HG03460 (cell line): ENCODE measurements at regions not wholly inside any gene's neighbourhood (a gene's known extent, or its start where the extent isn't known, plus 50 kb on each side); places are given as distances from the start of the nearest gene placed in this dataset.

ENCODE experiments used
- ATAC-seq: cut with Tn5 transposase; IDR thresholded peaks from one replicate; pipeline ENCODE4 v1.9.1; 2021; ENCODE audit not compliant: unreplicated experiment

GRCh38 chr11:116567721-116568242 is 205.0 kb downstream of the BUD13 start:
- ATAC-seq: no peak

DNA sequence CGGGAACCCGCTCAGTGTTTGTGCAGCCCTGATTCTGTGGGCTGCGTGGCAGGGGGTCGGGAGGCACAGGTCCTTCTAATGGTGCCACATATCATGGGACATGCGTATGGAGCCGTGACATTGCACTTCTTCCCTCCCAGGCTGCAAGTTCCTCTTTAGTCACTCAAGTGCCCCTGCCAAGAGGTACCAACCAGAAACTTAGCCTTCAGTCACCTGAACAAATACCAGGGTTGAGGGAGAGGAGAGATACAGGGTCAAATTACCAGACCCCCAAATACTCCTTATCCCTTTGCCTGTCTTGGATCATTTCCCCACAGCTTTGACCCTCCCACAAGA is 209.1 kb downstream of the BUD13 start:
- no peak for ATAC-seq

DNA sequence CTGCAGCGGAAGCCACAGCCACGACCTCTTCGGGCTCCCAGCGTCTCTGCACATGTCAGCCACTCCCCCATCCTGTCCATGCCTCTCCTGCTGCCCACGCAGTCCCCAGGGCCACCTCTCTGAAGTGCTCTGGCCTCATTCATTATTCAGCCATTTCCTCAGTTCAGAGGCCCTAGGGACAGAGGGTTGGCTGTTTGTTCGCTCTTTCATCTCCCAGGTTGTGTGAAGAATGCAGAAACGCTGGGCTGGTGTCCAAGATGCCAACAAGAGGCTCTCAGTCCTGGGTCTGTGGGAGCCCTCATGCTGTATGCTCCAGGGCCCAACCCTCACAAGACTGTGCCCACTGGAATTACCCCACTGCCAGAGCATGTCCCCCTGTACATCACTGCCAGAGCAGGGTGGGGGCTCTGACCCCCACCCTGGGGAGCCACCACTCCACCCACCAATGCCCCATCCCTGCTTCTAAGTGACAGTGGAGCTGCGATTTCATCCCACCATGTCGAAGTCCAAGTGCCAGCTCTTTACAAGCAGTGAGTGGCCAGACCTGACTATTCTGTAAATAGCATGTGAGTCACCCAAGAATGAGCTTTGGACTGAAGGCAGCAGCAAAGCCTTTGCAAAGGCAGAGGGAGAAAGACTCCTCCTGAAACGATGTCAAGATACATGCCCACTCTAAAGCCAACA is 209.6 kb downstream of the BUD13 start:
- ATAC-seq: no peak

GRCh38 chr11:116560589-116560988 is 212.2 kb downstream of the BUD13 start:
- no peak for ATAC-seq

DNA sequence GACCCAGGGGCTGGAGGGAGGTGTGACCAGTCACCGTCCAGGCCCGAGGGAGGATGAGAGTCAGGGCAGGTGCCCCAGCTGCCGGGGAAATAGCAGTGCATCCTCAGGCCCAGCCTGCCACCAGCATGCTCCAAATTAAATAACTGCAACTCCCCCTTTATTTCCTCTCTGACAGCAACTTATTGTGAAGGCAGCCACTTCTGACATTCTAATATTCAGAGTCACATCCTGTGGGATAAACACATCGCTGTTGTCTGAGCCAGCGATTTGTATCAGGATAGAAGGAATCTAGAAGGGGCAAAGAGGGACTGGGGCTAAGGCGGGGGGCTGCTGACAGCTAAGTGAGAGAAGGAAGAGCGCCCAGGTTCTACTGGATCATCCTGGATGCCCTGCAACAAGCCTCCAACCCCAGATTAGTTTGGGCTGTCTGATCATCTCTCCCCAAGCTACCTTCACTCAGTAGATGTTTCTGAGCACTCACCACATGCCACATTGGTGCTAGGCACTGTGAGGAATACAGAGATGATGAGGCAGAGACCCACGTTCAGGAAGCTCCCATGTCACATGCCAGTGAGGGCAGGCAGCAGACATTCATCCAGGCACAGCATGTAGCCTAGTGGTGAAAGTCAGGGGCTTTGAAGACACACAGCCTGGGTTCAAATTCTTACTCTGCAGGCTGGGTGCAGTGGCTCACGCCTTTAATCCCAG is 214.1 kb downstream of the BUD13 start:
- no peak for ATAC-seq

DNA sequence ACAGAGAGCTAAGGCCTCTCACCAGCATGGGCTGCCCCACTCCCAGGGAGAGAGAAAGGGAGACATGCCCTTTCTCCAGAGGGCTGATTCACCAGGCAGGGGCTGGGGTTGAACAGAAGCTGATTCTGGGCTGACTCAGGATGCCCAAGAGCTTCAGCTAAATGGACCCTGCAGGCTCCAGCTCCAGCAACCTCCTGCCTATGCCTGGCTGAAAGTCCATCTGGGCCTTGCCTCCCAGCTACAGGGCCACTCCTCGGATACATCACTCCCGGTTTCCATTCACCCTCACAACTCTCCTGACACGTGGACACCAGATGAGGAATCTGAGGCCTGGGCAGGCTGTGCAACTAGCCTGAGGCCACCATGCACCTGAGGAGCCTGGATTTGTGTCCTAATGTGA is 215.5 kb downstream of the BUD13 start:
- ATAC-seq: no peak

- ATAC-seq: no peak
These were observed 216.3 kb downstream of the BUD13 start for GRCh38 chr11:116556483-116556882.

GRCh38 chr11:116553482-116553881 is 219.3 kb downstream of the BUD13 start:
- ATAC-seq: no peak

DNA sequence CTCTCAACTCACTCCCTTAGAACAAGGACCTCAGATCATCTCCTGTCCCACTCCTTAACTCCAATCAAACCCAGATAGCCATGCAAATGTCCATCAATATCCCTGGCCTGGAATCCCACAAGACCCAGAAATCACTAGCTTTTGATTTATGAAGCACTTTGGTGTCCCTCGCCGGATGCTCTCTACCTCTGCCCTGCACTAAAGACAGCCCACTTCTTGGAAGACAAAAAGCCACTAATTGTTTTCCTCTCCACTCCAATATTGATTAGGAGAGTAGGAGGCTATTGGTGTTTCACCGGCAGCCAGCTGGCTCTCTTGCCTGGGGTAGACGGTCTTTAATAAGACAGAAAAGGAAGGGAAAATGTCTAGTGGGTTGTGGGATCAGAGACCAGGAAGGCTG is 221.2 kb downstream of the BUD13 start:
- ATAC-seq: no peak

GRCh38 chr11:116548256-116548655 is 224.5 kb downstream of the BUD13 start:
- ATAC-seq: no peak

DNA sequence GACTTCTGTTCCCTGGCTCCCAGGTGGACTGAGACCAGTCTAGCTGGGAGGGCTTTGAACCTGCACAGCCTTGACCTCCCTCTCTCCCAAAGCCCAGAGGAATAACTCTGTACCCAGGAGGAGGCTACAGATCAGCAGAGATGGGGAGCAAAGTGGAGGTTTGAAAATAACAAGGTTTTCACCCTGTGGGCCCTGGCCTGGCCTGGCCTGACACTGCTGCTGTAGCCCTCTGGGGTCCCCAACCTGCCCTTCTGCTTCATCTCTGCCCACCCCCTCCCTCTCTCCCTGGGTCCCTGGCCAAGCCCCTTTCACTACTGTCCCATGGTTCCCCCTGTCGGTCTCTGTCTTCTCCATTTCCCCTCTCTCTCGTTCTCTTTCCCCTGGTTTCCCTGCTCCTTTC is 225.2 kb downstream of the BUD13 start:
- no peak for ATAC-seq

DNA sequence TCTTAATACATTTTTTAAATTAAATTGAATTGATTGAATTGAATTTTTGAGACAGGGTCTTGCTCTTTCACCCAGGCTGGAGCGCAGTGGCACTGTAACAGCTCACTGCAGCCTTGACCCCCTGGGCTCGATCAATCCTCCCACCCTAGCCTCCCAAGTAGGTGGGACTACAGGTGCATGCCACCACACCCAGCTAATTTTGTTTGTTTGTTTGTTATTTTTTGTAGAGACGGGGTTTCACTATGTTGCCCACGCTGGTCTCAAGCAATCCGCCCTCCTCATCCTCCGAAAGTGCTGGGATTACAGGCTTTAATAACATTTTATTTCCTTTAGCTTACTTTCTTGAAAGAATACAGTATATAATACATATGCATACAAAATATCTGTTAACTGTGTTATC is 226.9 kb downstream of the BUD13 start:
- no peak for ATAC-seq

GRCh38 chr11:116544721-116545120 is 228.1 kb downstream of the BUD13 start:
- no peak for ATAC-seq

DNA sequence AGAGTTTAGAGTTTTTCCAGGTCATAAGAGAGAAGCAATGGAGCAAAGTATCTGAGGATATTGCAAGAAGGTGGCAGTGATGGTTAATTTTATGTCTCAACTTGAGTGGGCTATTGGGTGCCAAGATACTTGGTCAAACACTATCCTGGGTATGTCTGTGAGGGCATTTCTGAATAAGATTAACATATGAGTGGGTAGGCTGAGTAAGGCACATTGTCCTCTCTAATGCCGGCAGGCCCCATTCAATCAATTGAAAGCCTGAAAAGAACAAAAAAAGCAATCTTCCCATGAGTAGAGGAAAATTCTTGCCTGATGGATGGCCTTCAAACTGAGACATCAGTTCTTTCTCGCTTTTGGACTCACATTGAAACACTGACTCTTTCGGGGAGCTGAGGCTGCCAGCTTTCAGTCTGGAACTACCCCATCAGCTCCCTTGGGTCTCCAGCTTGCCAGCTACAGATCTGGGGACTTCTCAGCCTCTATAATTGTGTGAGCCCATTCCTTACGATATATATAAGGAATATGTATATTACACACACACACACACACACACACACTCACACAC is 228.8 kb downstream of the BUD13 start:
- no peak for ATAC-seq

- no peak for ATAC-seq
These were observed 229.7 kb downstream of the BUD13 start for GRCh38 chr11:116543099-116543498.

DNA sequence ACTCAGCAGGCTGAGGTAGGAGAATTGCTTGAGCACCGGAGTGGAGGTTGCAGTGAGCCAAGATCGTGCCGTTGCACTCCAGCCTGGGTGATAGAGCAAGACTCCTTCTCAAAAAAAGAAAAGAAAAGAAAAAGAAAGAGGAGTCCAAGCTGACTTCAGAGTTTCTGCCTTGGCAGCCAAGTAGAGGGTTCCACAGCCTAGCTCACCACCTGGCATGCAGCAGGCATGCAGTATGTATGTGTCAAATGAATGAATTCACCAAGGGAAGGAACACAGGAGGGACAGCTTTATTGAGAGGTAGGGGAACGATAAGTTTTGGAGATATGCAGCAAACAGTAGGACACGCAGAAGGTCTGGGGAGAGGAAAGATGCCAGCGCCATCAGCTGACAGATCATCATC is 230.4 kb downstream of the BUD13 start:
- no peak for ATAC-seq

- no peak for ATAC-seq
These were observed 231.3 kb downstream of the BUD13 start for GRCh38 chr11:116541460-116541859.

- no peak for ATAC-seq
These were observed 232.0 kb downstream of the BUD13 start for GRCh38 chr11:116540645-116541304.

DNA sequence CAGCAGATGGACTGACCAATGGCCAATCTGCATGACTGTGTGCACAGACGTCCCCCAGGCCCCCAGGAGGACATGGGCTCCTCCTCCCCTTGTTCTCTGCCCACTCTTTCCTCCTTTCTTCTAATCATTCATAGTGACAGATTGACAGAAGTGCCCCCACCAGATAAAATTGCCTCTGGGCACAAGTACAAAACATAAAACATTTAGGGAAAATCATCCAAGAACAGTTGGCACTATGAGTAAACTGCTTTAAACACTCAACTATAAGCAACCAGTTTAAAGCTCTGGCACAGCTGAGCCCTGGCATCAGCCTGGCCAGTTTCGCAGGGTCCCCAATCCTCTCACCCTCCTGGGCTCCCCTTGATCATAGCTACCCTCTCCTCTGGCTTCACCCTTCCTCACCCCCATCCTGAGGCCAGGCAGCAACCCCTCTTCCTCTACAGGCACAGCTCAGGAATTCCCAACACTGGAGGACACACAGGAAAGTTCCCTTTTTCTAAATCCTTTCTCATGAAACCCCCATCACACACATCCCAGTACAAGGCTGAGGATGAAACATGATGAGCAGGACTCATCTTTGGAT is 232.9 kb downstream of the BUD13 start:
- no peak for ATAC-seq

DNA sequence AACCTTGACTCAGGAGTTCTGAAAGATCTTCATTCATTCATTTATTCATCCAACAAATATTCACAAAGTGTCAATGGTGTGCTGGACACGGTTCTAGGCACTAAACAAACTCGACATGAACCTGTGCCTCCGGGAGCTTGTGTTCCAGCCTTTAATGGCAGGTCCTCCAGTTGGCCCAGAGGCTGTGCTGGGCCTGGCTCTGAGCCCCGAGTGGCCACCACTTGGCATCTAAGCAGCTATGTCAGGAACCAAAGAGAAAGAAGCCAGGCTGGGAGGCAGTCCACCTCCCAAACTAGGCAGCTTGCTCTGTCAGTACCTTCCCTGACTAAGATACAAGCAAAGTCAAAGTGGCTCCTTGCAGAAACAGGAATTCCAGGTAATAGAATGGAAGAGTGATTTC is 233.6 kb downstream of the BUD13 start:
- ATAC-seq: no peak

DNA sequence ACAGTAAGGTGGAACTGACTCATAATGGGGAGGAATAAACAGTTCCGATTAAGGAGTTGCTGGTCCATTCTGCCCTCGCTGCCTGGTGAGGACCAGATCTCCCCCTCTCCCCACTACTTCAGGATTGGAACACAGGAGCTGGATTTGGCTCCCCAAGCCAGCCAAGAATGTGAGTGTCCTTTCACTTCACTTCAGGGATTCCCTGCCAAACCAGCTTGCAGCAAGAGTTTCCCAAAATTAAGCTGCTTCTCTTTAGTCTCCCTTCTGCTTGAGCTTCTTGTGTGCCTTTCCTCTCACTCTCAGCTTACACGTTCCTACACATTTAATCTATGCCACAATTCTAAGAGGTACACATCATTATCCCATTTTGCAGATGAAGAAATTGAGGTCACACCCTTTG is 234.1 kb downstream of the BUD13 start:
- ATAC-seq: no peak

- ATAC-seq: no peak
These were observed 235.1 kb downstream of the BUD13 start for GRCh38 chr11:116537709-116538108.
